HCT116 (cell line): ENCODE measurements at regions not wholly inside any gene's neighbourhood (a gene's known extent, or its start where the extent isn't known, plus 50 kb on each side); places are given as distances from the start of the nearest gene placed in this dataset.

Experiments
- ATAC-seq: fragments of 200-7000 bp; cut with Tn5 transposase; 2 replicates; pipeline ENCODE4 v1.9.1; 2020; ENCODE audit warnings: mild to moderate bottlenecking, moderate library complexity
- BruUV-seq: library from RNA; stranded (reverse); fragments of 400-500 nt; replicated peaks from 2 replicates; lab custom pipeline; 2021; lab: Mats Ljungman, UMichigan
- CTCF ChIA-PET: fragments of 300-600 bp; sonication (Branson Sonifier 250); formaldehyde crosslinking; loops from one replicate; lab custom pipeline; 2021; ENCODE audit warnings: antibody characterized with exemption; lab: Charles Lee
- POLR2A ChIA-PET: fragments of 300-600, 350-600 bp; sonication (Branson Sonifier 250); formaldehyde crosslinking; loops from one replicate; lab custom pipeline; 2021; ENCODE audit warnings: antibody characterized with exemption; lab: Charles Lee
- RAD21 ChIA-PET, 2 experiments: fragments of 300-600 bp; sonication (Branson Sonifier 250); formaldehyde crosslinking; loops; one replicate each; lab custom pipeline; 2023; ENCODE audit warnings: low total read pairs in 2 of 2; ENCODE audit not compliant: uncharacterized antibody in 2 of 2, unreplicated experiment in 2 of 2, low non-redundant PET in 1 of 2; lab: Charles Lee
- DNase-seq: peaks from one replicate; pipeline ENCODE4 v3.0.0-alpha.2; 2010; ENCODE audit warnings: low read depth, low spot score
- H2AFZ ChIP-seq: fragments of 200-600 bp; shearing (Covaris generic), sonication (generic); 2 replicates; pipeline ENCODE4 v1.6.1; 2017; ENCODE audit warnings: low read depth, mixed run types, mixed read lengths, antibody characterized with exemption, low read length; ENCODE audit not compliant: poor library complexity, severe bottlenecking
- H3K27ac ChIP-seq: 2 replicates; pipeline ENCODE4 v1.5.1; 2012; ENCODE audit warnings: low read depth, low read length
- H3K27me3 ChIP-seq: fragments of 200-600 bp; sonication (generic); 2 replicates; pipeline ENCODE4 v1.6.1; 2016; ENCODE audit warnings: mixed run types, low read length, mixed read lengths; ENCODE audit not compliant: insufficient read depth
- H3K36me3 ChIP-seq, 2 experiments: fragments of 200-500 bp in 1 of 2; fragments of 200-600 bp in 1 of 2; sonication (Bioruptor generic) in 1 of 2; sonication (generic) in 1 of 2; 2 replicates each; pipeline versions ENCODE4 v1.5.1 to v1.6.1; 2014 to 2016; ENCODE audit warnings: low read length in 2 of 2, inconsistent platforms in 1 of 2, mixed read lengths in 1 of 2, mixed run types in 1 of 2; ENCODE audit not compliant: insufficient read depth in 2 of 2, control insufficient read depth in 1 of 2
- H3K4me1 ChIP-seq, 2 experiments: fragments of 200-600 bp in 1 of 2; sonication (generic) in 1 of 2; 2 replicates each; pipeline versions ENCODE4 v1.5.1 to v1.6.1; 2012 to 2017; ENCODE audit warnings: low read length in 2 of 2, inconsistent platforms in 1 of 2, mild to moderate bottlenecking in 1 of 2, mixed read lengths in 1 of 2, mixed run types in 1 of 2, moderate library complexity in 1 of 2; ENCODE audit not compliant: insufficient read depth in 2 of 2, control insufficient read depth in 1 of 2
- H3K4me2 ChIP-seq: fragments of 200-600 bp; sonication (generic); 2 replicates; pipeline ENCODE4 v1.6.1; 2017; ENCODE audit warnings: mixed run types, low read length, mixed read lengths
- H3K4me3 ChIP-seq, 2 experiments: fragments of 200-600 bp in 1 of 2; sonication (generic) in 1 of 2; replicated peaks in 1 of 2; 2 replicates each; pipeline ENCODE4 v1.5.1; 2011 to 2016; ENCODE audit warnings: low read length in 2 of 2, control low read depth in 1 of 2, low read depth in 1 of 2, mild to moderate bottlenecking in 1 of 2, mixed read lengths in 1 of 2, mixed run types in 1 of 2
- H3K79me2 ChIP-seq: fragments of 200-600 bp; sonication (generic); 2 replicates; pipeline ENCODE4 v1.6.1; 2017; ENCODE audit warnings: mild to moderate bottlenecking, mixed run types, low read length, moderate library complexity, mixed read lengths; ENCODE audit not compliant: insufficient read depth
- H3K9ac ChIP-seq: fragments of 200-600 bp; sonication (generic); 2 replicates; pipeline ENCODE4 v1.6.1; 2016; ENCODE audit warnings: low read length, mixed read lengths
- H3K9me2 ChIP-seq: fragments of 200-600 bp; sonication (generic), shearing (Covaris generic); 2 replicates; pipeline ENCODE4 v1.6.1; 2017; ENCODE audit warnings: mixed run types, mild to moderate bottlenecking, moderate library complexity; ENCODE audit not compliant: insufficient read depth
- H3K9me3 ChIP-seq, 2 experiments: fragments of 200-500 bp in 1 of 2; fragments of 200-600 bp in 1 of 2; sonication (Bioruptor generic) in 1 of 2; sonication (generic) in 1 of 2; 2 replicates each; pipeline ENCODE4 v1.6.1; 2014 to 2017; ENCODE audit warnings: low read length in 2 of 2, mixed read lengths in 2 of 2, inconsistent platforms in 1 of 2, low read depth in 1 of 2, mild to moderate bottlenecking in 1 of 2, mixed run types in 1 of 2, moderate library complexity in 1 of 2; ENCODE audit not compliant: control insufficient read depth in 1 of 2, insufficient read depth in 1 of 2
- H4K20me1 ChIP-seq: fragments of 200-600 bp; sonication (generic), shearing (Covaris generic); 2 replicates; pipeline ENCODE4 v1.6.1; 2017; ENCODE audit warnings: mixed run types, mild to moderate bottlenecking, moderate library complexity; ENCODE audit not compliant: insufficient read depth
- ATF3 ChIP-seq: IDR thresholded peaks from 2 replicates; pipeline ENCODE4 v1.6.1; 2012
- CBX3 ChIP-seq: IDR thresholded peaks from 2 replicates; pipeline ENCODE4 v1.6.1; 2012; ENCODE audit warnings: low read depth
- CEBPB ChIP-seq: IDR thresholded peaks from 2 replicates; pipeline ENCODE4 v1.6.1; 2012; ENCODE audit warnings: low read depth
- CTCF ChIP-seq, 3 experiments: fragments of 200-600 bp in 1 of 3; sonication (generic) in 1 of 3; IDR thresholded peaks in 2 of 3; conservative IDR thresholded peaks in 1 of 3; 2 replicates each; pipeline ENCODE4 v1.5.1; 2012 to 2017; ENCODE audit warnings: low read depth in 2 of 3, low read length in 2 of 3, antibody characterized with exemption in 1 of 3, borderline replicate concordance in 1 of 3, control low read depth in 1 of 3, mild to moderate bottlenecking in 1 of 3, mixed read lengths in 1 of 3, mixed run types in 1 of 3, moderate library complexity in 1 of 3; ENCODE audit not compliant: insufficient read depth in 1 of 3
- EGR1 ChIP-seq: IDR thresholded peaks from 2 replicates; pipeline ENCODE4 v1.6.1; 2012; ENCODE audit warnings: low read depth
- ELF1 ChIP-seq: IDR thresholded peaks from 2 replicates; pipeline ENCODE4 v1.6.1; 2012; ENCODE audit warnings: low read depth, borderline replicate concordance
- EZH2phosphoT487 ChIP-seq: fragments of 200-600 bp; IDR thresholded peaks from 2 replicates; pipeline ENCODE4 v1.6.1; 2018; ENCODE audit warnings: antibody characterized with exemption, borderline replicate concordance
- FOSL1 ChIP-seq: IDR thresholded peaks from 2 replicates; pipeline ENCODE4 v1.6.1; 2012; ENCODE audit warnings: low read depth
- JUND ChIP-seq: IDR thresholded peaks from 2 replicates; pipeline ENCODE4 v1.6.1; 2012
- MAX ChIP-seq: IDR thresholded peaks from 2 replicates; pipeline ENCODE4 v1.6.1; 2012
- POLR2A ChIP-seq: IDR thresholded peaks from 2 replicates; pipeline ENCODE4 v1.7.0; 2011; ENCODE audit warnings: borderline replicate concordance; ENCODE audit not compliant: insufficient read depth, insufficient read length; ENCODE audit errors: extremely low read depth
- POLR2AphosphoS5 ChIP-seq: IDR thresholded peaks from 2 replicates; pipeline ENCODE4 v1.6.1; 2011; ENCODE audit warnings: mild to moderate bottlenecking, low read depth, low read length, moderate library complexity
- REST ChIP-seq: IDR thresholded peaks from 2 replicates; pipeline ENCODE4 v1.6.1; 2012; ENCODE audit warnings: low read depth
- SIN3A ChIP-seq: IDR thresholded peaks from 2 replicates; pipeline ENCODE4 v1.6.1; 2012; ENCODE audit warnings: low read depth
- SP1 ChIP-seq: IDR thresholded peaks from 2 replicates; pipeline ENCODE4 v1.6.1; 2012; ENCODE audit warnings: low read depth
- SRF ChIP-seq: IDR thresholded peaks from 2 replicates; pipeline ENCODE4 v1.6.1; 2012; ENCODE audit warnings: low read depth
- YY1 ChIP-seq: IDR thresholded peaks from 2 replicates; pipeline ENCODE4 v1.6.1; 2011; ENCODE audit warnings: low read length, low read depth, moderate library complexity, mild to moderate bottlenecking; ENCODE audit not compliant: insufficient replicate concordance; ENCODE audit errors: extremely low read depth
- ZBTB33 ChIP-seq: IDR thresholded peaks from 2 replicates; pipeline ENCODE4 v1.6.1; 2011; ENCODE audit warnings: mild to moderate bottlenecking, low read length, moderate library complexity; ENCODE audit not compliant: insufficient replicate concordance; ENCODE audit errors: extremely low read depth
- ZFX ChIP-seq: fragments of 450-650 bp; IDR thresholded peaks from 2 replicates; pipeline ENCODE4 v1.6.1; 2017
- ZNF274 ChIP-seq: fragments of 200-500 bp; sonication (Bioruptor generic); IDR thresholded peaks from 2 replicates; pipeline ENCODE4 v1.6.1; 2014; ENCODE audit warnings: mild to moderate bottlenecking, low read depth, low read length, inconsistent platforms
- intact Hi-C: fragments of 100-400 bp; cut with micrococcal nuclease; formaldehyde crosslinking; loops from 2 replicates; pipeline ENCODE4 v1.10.0; 2022

- no peak overlapping the region for H3K27ac ChIP-seq
- TF ChIP-seq ZFX = no peak
- no peak for TF ChIP-seq ZBTB33
- no peak for TF ChIP-seq CEBPB
- no peak for TF ChIP-seq ELF1
- no peak for TF ChIP-seq ZNF274
- no peak for TF ChIP-seq CBX3
- no peak for TF ChIP-seq JUND
- TF ChIP-seq REST = no peak
- no peak for TF ChIP-seq EGR1
- no peak for TF ChIP-seq SRF
- TF ChIP-seq POLR2AphosphoS5 = no peak
- TF ChIP-seq YY1 = no peak
- no peak for TF ChIP-seq EZH2phosphoT487
- no peak for TF ChIP-seq ATF3
- TF ChIP-seq SIN3A = no peak
- no peak for TF ChIP-seq POLR2A
- TF ChIP-seq SP1 = no peak
- no peak for TF ChIP-seq FOSL1
- no peak for TF ChIP-seq MAX
- TF ChIP-seq CTCF (IDR thresholded peaks at IDR 0.05 in 2 of 3, conservative IDR thresholded peaks at IDR 0.05 in 1 of 3; ENCODE audit: borderline replicate concordance in 1 of 3, insufficient read depth in 1 of 3, low read depth in 2 of 3, low read length in 2 of 3) = no peak
- TF ChIP-seq, all 23 proteins: peak for 0
- ChIA-PET POLR2A (no interaction called here), RAD21 (no interaction called here), CTCF (no interaction called here)
- no peak for DNase-seq
- Histone ChIP-seq H4K20me1 (no peaks in the 10 kb centered on the region), H3K36me3 (no peaks in the 10 kb centered on the region), H2AFZ (no peak overlapping the region), H3K27me3 (peaks cover 39% of the 10 kb centered on the region), H3K9me2 (no peaks in the 10 kb centered on the region), H3K4me2 (no peak overlapping the region), H3K9me3 (no peaks in the 10 kb centered on the region), H3K4me3 (no peak overlapping the region), H3K79me2 (no peaks in the 10 kb centered on the region), H3K9ac (no peak overlapping the region), H3K4me1 (no peaks in the 10 kb centered on the region)
- intact Hi-C loops = no loop called here
- BruUV-seq = no TSS peak
- no peak for ATAC-seq
Observed at GRCh38 chr11:116548256-116548655, 224.5 kb downstream of the BUD13 start.
